Activated gamma-delta T cell (primary cell): ENCODE measurements at regions not wholly inside any gene's neighbourhood (a gene's known extent, or its start where the extent isn't known, plus 50 kb on each side); places are given as distances from the start of the nearest gene placed in this dataset.

Experiments used
- DNase-seq: peaks from one replicate; lab custom pipeline; 2025; lab: John Stamatoyannopoulos, UW

DNA sequence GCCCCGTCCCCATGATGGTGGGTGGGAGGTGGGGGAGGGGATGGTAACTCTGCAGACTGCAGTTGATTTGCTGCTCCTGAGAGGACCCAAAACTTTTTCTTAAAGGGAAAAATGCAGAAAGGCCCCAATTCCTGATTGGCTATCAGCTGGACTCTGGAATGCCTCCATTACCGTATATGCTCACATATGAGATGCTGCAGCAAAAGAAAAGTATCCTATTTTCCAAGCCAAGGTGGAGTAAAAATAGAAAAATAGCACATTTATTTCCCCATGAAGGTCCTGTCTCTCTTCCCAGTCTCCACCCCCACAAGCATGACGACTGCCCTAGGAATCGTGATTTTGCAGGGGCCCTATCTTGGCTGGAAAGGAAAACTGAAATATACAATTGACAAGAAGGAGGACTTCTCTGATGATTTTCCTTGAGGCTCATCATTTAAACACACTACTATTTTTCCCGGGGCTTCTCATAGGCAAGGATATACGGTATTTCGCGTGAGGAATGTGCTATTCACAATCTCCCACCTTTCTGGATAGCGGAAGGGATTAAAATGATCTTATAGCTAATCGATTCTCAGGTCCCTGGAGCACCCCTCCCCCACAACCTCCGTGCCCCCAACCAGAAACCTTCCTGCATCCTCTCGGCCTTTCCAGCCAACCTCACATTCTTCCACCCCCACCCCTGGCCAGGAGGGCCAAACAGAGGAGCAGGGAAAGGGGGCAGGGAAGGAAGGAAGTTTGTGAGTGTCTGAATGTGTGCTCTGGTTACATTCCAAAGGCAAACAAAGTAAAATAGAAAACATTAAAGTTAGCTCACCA is 138.9 kb upstream of the CCND2 start:
- DNase-seq, result no peak

DNA sequence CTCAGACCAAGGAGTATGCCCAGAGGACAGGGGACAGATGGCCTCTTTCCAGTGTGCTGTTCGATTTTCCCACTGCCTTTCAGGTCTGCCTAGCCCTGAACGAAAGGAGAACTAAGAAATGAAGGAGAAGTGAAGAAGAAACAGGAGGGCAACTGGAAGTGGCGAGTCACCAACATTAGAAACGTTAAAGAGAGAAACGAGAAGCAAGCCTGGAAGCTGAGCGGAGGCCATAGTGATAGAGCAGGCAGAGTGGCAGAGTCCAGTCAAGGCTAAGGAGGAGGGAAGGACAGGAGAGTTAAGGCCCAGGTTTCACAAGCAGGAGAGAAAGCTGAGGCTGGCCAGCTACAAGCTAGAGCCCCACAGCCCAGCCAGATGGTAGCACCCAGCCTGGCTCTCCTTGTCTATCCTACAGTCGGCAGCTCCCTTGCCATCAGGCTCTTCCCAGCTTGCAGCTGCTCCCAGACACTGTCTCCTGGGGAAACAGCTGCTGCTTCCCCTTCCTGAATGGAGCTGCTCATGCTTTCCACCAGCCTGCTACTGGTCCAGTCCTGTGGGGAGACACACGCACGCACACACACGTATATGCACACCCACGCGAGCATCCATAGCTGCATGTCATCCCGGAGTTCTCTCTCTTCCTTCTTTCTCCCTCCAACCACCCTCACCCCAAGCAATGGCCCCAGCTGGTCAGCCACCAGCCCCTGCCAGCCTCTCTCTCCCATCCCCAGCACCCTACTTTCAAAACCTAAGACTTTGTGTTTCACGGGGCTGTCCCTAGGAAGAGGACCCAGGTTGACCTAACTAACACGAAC is 139.7 kb upstream of the CCND2 start:
- DNase-seq, result no peak

DNA sequence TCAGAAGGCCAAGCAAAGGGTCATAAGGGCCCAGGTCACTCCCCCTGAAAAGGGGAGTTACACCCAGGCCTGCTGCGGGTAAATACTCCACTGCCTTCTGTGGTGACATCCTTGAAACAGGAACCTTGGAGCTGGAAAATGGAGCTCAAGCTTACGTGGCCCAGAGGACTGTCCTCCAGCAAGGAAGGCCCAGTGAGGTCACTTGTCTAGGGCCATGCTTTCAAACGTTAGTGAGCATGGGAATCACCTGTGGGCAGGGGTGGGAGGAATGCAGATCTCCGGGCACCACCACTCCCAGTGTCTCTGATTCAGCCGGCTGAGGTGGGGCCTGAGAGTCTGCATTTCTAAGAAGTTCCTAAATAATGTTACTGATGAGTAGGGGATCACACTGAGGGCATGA is 140.5 kb upstream of the CCND2 start:
- DNase-seq, result no peak

DNA sequence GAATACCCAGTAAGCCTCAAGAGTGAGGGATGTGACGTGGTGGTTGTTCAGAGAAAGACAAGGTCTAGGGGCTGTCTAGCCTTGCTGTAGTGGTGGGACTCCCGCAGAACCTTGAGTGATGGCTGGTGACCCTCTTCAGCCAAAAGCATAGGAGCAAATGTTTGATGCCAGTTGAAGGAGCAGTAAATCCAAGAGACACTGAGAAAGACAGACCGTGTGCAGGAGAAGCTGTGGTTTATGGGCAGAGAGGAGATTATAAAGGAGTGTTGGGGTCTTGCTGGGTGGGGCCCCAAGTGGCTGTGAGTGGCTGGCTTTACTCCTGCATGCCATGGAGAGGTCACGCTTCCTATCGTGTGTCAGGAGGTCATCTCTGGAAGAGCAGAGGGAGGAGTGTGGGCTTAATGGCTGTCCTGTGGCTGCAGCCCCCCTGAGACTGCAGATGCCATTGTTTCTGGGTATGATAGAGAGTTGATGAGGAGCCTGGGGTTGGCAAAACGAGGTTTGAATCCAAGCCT is 152.0 kb upstream of the CCND2 start:
- no peak for DNase-seq

DNA sequence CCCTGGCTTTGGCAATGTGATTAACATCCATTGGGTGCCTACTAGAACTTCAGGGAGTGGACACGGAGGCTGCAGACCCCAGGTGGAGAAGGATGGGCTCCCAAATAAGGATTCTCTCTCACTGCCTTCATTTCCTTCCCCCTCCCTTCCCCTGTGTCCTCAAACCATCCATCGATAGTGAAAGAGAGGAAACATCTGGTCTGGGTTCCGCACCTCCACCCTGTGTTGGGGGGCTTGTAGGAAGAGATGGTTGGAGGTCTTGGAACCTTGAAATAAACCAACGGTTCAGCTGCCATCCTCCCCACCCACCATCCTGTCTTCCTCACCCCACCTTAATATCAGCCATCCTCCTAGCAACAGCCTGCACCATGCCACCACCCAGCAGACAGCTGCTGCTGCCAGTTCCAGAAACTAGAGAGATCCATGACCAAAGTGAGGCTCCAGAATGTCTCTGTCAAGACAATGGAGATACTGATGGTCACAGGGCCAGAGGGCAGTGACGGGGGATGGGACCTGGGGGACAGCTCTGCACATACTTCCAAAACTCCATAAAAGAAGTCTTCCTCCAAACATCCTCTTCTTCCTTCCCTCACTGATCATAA is 153.1 kb upstream of the CCND2 start:
- DNase-seq, result no peak

DNA sequence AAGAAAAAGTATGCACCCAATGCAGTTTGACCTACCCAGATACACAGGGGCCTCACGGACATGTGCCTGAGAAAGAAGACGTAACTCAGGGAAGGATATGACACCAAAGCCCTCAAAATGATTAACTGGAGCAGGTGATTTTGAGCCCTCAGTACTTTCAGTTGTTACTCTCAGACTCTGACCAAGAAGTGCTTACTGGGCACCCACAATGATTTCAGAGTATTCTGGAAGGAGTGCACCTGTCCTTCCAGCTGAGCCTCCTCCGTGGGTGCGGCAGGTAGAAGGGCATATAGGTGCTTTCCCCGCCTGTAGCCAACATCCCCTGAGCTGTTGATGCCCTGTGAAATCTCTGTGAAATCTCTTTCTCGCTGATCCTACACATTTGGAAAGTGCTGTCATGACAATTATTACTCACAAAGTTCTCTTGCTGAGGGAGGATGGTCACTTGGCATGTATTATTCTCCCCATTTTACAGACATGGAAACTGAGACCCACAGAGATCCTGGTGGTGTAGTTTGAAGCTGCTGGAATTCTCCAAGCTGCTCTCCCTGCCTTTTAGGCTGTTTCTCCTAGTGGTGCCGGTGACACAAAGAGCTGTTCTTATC is 154.3 kb upstream of the CCND2 start:
- DNase-seq, result no peak

DNA sequence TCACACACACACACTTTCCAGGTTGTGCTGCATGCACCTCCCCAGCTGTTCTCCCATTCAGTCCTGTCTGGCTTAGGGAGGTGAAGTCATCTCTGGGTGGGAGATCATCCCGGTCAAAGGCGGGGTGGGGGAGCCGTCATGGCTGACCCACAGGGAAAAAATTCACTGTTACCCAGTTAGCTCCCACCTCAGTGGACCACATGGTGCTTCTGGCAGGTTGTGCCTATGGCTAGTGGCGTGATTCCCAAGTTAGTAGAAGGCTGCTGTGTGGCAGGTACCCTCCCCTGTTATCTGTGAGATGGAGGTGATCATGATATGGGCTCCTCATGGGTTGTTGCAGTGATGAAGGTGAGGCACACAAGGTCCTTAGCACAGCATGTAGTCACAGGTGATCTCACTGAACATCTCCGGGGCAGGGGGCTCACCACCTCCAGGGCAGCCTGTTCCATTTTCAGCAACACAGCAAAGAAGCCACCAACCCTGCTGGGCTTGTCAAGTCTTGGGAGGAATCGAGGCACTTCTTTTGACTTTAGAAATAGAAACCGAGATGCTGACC is 154.9 kb upstream of the CCND2 start:
- DNase-seq, result no peak

DNA sequence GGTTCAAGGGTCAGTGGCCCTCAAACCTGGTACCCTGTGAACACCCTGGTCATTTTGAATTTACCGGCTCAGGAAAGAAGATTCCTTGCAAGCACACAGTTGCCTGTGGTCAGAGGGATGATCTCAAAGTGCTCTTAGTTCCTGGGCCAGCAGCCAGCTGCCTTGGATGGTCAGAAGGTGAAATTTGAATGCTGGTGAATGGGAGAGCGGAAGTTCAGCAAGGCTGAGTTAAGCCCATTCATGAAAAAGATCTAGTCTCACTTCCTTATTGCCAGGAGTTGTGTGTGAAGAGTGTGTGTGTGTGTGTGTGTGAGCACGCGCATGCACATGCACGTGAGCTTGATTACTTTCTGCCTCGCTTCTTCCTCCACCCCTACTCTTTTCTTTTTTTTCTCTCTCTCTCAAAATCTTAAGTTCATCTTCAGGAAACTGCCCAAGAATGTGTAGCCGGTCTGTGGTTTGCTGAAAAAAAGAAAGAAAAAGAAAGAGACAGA is 155.5 kb upstream of the CCND2 start:
- DNase-seq, result no peak

DNA sequence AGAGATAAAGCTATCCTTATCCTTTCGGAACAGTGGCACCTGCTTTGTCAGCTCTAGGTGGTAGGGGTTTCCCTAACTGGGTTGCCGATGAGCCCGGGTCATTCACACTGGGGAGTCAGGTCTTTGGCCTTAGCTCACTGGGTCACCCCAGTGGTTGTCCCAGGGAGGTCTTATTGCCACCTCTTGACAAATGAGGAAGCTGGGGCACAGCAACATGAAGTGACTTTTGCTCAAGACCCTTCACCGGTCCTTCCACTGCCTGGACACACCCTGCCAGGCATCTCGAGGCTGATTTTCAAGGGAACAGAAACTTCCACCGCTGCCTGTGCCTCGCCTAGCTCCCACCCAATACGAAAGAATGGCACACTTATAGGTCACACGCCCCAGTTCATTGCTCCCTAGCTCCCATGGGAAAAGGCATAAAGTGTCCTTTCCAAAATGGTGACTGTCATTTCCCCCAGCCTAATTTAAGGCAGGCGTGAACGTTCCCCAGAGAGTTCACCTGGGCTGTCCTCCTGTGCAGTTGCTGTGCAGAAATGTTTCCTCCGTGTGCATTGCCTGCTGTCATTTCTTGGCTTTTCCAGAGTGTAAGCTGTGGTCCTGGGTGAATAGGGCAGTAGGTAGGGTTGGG is 156.1 kb upstream of the CCND2 start:
- no peak for DNase-seq

DNA sequence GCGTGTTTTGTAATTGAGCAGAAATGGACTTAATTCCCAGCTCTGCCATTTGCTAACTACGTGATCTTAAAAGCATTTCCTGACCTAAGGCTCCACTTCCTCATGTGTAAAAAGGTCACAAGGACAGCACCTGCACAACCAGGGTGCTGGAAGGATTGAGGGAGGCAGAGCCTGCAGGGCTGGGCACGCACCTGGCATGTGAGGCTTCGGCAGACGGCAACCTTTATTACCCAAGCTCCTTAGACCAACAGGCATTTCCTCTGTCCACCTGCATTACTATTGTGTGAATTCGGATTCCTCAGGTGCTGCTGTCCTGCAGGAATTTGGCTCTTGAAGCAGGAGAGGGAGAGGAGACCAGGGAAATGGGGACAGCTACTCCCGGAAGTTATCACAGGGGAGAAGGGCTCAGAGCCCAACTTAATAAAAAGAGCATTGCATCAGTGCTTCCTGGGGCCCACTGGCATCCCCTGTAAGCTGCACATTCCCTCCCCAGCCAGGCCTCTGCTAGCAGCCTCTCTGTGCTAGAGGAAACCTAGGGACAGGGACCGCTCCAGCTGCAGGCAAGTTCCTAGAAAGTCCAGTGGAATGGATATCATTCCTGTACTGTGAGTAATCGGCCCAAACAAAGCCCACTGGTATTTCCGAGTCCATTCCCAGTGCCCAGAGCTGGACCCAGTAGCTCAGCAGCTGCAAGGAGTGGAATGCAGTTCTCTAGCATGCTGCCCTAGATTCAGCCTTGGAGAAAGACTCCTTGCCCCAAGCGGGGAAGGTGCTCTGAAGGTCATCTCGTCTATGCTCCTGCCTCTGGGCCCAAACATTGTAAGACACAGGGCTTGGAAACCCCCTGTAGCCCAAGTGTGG is 157.1 kb upstream of the CCND2 start:
- no peak for DNase-seq

DNA sequence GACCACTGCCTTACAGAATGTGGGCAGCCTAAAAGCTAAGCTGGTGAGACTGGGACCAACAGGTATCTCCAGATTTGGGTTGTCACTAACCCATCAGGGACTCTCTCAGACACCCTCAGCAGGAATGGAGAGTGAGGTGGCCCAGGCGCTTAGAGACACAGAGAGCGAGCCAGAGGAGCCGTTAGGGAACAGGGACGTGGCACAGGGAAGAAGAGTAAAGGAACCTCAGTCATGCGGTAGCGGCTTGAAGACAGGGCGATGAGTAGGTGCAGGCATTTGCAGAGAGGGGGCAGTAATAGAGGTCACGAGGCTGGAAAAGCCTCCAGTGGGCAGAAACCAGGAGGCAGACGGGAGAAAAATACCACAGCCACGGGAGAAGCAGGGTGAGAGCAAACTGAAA is 158.0 kb upstream of the CCND2 start:
- no peak for DNase-seq

DNA sequence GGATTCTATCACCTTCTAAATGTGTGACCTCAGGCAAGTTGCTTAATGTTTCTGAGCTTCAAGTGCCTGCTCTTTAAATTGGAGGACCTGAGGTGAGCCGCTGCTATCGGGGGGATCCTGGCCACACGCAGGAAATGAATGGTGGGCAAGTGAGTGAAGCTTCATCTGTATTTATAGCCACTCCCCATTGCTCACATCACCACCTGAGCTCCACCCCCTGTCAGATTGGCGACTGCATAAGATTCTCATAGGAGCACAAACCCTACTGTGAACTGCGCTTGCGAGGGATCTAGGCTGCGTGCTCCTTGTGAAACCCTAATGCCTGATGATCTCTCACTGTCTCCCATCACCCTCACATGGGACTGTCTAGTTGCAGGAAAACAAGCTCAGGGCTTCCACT is 158.6 kb upstream of the CCND2 start:
- DNase-seq, result no peak

DNA sequence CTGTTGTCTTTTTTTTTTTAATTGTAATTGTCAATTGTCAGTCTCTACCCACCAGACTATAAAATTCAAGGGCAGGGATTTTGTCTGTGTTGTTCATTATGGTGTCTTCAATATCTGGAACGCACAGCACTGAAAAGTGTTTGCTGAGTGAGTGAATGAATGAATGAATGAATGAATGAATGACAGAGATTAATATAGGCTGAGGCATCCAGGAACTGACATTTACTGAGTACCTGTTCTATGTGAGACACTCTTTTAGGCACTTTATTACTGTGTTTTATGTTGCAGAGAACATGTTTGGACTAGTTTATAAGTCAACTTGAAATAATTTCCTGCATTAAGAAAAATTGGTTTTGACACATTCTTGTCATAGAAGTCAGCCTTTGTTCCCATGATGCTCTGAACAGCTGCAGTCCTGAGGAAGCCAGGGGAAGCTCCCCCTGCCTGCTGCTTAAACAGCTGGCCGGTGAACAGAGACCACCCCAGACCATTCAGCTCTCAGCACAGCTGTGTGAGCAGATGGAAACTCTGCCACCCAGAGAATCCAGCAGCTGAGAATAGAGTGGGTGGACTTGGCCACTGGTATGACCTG is 160.7 kb upstream of the CCND2 start:
- no peak for DNase-seq

DNA sequence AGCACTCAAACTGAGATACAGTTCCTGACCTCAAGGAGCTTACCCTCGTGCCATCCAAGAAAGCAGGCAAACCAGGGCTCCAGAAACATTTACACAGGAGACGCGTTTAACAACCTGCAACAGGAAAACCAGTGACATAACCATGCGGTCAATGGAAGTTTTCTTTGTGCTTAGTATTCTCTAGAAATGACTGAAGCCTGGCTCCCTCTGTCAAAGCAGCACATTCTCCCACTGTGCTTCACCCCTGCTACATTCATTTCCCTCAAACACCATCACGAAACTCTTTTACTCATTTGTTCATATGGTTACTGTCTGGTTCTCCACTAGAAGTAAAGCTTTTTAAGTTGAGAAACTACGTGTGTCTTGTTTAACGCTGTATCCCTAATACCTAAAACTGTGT is 161.3 kb upstream of the CCND2 start:
- DNase-seq, result no peak

DNA sequence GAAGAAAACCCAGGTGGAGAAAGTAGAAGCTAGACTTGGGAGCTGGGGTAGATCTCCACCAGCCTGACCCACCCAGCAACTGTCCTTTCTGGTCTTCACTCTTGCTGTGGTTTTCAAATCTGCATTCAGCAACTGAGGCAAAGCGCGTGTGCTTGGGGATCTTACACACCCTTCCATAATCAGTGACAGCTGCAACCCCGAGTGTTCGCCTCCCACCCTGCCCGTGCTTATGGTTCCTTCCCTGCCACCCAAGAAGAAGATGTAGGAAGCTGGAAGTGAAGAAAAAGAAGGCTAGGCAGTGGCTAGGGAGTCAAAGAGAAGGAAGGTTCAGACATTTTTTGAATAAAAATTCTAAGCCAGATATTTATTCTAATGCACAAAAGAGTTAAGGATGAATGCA is 162.6 kb upstream of the CCND2 start:
- no peak for DNase-seq

DNA sequence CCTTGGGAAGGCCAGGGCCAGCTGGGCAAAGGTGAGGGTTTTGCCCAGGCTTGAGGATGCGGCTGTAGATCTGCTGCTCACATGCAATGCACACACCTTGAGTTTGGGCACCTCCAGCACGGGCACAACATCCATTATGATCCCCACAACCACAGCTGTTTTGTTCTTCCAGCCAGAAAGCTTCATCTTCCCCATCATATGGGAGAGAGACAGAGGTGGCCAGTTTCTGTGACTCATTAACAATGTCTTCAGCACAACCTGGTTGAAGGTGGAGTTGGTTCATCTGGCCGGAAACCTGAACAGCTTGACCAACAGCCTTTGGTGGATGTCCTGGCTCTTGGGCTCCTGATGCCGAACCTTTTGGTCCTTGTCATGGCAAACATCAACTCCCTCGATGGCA is 163.7 kb upstream of the CCND2 start:
- DNase-seq, result no peak

DNA sequence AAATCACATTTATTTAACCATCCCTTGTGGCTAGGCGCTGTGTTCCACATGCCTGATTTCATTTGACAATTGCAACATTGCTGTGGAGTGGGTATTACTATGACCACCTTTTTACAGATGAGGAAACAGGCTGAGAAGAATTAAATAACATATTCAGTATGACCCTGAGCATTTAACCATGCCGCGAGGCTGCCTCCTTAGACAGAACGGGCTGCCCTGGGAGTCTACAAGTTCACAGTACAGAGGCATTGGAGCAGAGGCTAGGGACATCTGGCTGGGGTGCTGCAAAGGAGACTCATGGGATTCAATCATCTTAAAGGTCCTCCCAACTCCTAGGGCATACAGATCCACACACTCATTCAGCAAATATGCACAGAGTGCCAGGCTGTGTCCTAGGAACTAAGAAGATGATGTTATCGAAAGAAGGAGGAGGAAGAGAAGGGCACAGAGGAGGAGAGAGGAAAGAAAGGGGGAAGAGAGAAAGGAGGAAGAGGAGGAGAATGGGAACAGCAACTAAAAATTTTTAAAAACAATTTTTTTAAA is 164.7 kb upstream of the CCND2 start:
- no peak for DNase-seq

DNA sequence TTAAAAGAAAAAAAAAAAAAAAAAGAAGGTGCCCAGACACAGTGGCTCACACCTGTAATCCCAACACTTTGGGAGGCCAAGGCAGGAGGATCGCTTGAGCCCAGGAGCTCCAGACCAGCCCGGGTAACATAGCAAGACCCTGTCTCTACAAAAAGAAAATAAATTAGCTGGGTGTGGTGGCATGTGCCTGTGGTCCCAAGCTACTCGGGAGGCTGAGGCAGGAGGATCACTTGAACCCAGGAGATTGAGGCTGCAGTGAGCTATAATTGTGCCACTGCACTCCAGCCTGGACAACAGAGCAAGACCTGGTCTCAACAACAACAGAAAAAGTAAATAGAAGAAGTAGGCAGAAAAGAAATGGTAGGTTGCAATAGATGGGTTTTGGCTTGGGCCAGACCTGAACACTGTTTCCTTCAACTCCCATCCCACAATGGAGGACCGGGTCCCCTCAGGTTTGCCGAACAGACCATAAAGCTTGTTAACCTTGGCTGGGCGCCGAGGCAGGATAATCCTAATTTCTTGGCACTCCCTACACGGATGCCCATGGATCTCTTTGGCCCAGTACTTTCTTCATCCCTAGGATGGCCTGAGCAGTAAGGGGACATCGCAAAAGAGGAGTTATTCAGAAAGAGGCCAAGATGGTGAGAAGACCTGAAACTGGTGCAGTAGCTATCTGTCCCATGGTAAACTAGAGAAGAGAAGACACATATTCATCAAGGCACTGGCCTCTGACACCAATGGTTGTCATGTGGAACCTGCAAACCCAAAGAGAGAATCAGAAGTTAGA is 165.5 kb upstream of the CCND2 start:
- DNase-seq, result no peak

DNA sequence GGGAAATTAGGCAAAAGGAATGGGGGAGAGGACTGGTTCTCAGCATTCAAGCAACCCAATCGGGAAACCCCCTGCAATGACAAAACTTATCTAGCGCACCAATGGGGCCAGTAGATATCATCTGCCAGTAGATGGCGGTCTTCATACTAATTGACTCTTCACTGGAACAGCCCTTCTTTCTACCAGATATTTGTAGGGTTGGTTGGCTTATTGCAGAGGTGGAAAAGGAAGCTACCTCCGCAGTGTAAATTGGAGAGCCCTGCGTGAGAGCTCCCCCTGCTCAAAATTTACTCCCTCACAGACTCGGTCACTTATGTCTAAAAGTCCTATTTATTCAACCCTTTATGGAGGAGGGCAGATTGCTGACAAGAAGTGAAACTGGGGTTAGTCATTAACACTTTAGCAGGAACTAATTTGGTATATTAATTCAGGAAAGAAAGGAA is 166.1 kb upstream of the CCND2 start:
- no peak for DNase-seq
